ENCODE measurements at regions not wholly inside any gene's neighbourhood (a gene's known extent, or its start where the extent isn't known, plus 50 kb on each side); places are given as distances from the start of the nearest gene placed in this dataset.

DNA sequence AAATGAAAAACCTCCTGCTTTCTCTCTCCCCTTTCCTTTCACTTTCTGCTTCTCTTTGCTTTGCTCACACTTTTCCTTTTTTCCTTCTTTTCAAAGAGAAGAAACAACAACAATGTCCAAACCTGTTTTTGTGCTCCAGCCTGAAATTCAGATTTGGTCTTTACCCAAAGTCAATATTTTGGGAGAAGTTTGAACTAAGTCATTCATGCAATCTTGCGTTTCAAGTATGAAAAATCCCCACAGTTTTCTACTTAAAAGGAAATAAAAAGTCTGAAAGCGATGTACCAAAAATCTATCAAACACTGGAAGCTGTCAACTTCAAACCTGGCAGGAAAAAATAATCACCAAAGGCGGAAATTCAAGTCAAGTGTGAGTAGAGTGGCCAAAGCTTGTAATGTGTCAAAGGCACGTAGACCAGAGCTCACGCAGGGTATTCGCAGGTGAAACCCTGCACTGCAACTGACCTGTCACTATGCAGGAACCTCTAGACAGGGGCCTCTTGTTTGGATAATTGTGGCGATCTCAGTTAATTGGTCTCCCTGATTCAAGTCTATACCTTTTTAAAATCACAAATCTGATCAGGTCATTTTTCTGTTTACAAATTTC lies 118.8 kb upstream of the GALNT15 start:
- no peak for TF ChIP-seq CTCF (IDR thresholded peaks at IDR 0.05)
- TF ChIP-seq POLR2A (IDR thresholded peaks at IDR 0.05), result no peak
